SHP77 treated with DMSO at 0.1 percent for 48 hours (cell line): ENCODE measurements at regions not wholly inside any gene's neighbourhood (a gene's known extent, or its start where the extent isn't known, plus 50 kb on each side); places are given as distances from the start of the nearest gene placed in this dataset.
"Not testable (repeated sequence)": the region's sequence is repeated elsewhere in the genome, so short reads cannot be mapped to it uniquely, and the experiment has no call there.

ENCODE experiments used
- DNase-seq: peaks from one replicate; lab custom pipeline; 2025; lab: John Stamatoyannopoulos, UW

DNA sequence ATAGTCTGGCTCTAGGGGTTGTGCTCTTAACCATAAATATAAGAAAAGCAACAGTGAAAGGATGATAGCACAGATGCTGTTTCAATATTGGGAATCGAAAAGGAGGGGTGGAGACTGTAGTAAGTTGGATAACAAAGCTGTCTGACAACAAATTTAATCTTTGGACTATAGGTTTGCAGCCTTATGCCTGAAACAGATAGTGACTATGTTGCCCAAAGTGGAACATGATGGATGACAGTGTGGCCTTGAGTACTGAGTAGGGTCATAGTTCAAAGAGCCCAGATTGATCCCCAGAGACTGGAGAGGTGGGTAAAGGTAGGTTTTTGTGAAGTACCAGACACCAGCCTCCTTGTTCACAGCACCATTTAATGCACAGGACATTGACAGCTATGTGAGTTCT is 144.0 kb upstream of the PALMD start:
- no peak for DNase-seq

- no peak for DNase-seq
Observed at GRCh38 chr1:99502400-99502799, 143.5 kb upstream of the PALMD start.

- DNase-seq = no peak
Observed at GRCh38 chr1:99503276-99503747, 142.6 kb upstream of the PALMD start.

DNA sequence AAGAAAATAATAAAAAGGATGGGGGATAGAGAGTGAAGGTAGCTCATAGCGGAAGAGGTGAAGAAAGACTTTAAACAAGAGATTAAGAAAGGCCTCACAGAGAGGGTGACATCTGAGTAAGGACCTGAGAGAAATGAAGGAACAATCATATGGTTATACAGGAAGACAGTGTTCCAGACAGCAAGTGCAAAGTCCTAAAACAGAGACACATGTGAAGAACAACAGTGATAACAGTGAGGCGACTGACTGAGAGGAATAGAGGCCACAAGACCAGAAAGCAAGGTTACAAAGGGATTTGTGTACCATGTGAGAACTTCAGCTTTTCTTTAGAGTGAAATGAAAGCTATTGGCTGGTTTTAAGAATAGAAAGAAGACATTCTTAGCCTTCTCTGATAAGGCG is 141.6 kb upstream of the PALMD start:
- DNase-seq = no peak

- DNase-seq = no peak
Observed at GRCh38 chr1:99506631-99507030, 139.3 kb upstream of the PALMD start.

DNA sequence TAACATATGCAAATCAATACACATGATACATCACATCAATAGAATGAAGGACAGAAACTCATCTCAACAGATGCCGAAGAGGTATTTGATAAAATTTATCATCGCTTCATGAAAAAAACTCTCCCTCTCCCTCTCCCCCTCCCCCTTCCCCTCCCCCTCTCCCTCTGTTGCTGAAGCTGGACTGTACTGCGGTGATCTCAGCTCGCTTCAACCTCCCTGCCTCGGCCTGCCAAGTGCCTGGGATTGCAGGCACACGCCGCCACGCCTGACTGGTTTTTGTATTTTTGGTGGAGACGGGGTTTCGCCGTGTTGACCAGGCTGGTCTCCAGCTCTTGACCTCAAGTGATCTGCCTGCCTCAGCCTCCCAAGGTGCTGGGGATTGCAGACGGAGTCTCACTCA is 138.5 kb upstream of the PALMD start:
- not testable (repeated sequence) for DNase-seq

GRCh38 chr1:99507906-99508732 is 137.8 kb upstream of the PALMD start:
- DNase-seq = no peak

GRCh38 chr1:99508733-99509445 is 137.0 kb upstream of the PALMD start:
- not testable (repeated sequence) for DNase-seq

GRCh38 chr1:99514823-99515552 is 130.9 kb upstream of the PALMD start:
- not testable (repeated sequence) for DNase-seq

GRCh38 chr1:99516141-99516540 is 129.8 kb upstream of the PALMD start:
- no peak for DNase-seq

DNA sequence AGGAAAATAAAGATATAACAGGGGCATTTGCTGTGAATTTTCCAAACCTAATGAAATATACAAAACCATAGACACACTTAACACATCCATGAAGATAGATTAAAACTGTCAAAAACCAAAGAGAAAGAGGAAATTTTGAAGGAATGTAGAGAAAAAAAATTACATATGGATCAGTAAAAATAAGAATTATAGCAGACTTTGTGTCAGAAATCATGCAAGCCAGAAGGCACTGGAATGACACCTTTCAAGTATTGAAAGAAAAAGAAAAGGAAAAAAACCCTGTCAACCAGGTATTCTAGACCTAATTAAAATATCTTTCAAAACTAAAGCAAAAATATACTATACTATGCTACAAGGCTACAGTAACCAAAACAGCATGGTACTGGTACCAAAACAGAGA is 125.8 kb upstream of the PALMD start:
- DNase-seq = no peak

DNA sequence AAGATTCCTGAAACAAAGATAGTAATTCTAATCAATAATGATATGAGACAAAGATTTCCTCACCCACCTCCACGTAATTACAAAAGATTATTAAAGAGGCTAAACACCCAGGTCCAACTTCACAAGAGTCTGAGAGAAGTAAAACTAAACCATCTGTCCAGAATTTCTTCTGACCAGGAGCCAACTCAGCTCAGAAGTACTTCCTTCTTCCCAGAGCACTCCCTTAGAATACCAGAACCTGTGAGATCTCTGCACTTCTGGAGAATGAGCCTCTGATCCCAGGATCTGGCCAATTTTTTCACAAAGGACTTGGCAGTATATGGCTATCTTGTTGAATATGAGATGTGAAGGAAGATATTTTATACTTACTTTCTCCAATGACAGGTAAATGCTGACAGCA is 120.6 kb upstream of the PALMD start:
- DNase-seq = no peak

GRCh38 chr1:99527078-99527477 is 118.8 kb upstream of the PALMD start:
- DNase-seq = no peak

GRCh38 chr1:99527545-99527944 is 118.4 kb upstream of the PALMD start:
- DNase-seq = no peak

- no peak for DNase-seq
Observed at GRCh38 chr1:99529002-99529401, 116.9 kb upstream of the PALMD start.

GRCh38 chr1:99531578-99532275 is 114.2 kb upstream of the PALMD start:
- no peak for DNase-seq

GRCh38 chr1:99532276-99532580 is 113.7 kb upstream of the PALMD start:
- DNase-seq = no peak

DNA sequence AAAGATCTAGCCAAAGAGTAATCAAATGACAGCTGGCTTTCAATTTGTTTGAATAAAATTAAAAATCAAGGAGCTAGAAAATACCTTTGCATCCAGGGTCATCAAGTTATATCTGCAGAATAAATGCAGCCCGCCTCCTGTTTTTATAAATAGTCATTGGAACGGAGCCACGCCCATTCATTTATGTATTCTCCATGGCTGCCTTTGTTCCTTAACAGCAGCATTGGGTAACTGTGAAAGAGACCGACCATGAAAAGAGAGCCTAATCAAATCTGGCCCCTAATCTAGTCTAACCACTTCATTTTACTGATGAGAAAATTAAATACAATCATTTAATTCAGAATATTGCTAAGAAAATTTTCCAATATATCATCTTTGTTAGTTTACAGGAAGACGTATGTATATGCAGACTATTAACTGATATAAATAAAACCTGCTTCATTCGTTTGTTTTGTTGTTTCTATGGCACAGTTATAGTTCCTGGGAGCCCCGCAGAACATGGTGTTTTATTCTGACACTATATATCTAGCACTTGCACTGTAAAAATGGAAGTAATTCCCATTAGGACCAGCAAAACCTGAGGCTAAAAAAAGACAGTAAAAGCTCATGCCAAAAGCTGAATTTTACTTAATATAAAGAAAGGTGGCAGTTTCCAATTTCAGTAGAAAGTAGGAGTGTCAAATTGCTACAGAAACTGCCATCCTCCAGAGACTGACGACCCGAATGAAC is 111.8 kb upstream of the PALMD start:
- DNase-seq = no peak

DNA sequence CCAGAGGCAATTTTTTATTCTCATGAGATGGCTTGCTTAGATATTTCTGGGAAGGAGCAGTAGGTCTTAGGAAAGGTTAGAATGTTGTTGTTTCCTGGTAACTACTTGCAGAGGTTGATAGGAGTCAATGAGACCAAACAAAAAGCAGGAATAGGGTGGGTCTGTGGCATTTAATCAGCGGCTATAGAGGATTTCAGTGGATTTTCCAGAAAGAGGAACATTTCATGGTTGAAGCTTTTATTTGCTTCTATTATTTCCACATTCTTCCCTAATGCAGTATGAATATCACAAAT is 111.3 kb upstream of the PALMD start:
- no peak for DNase-seq

DNA sequence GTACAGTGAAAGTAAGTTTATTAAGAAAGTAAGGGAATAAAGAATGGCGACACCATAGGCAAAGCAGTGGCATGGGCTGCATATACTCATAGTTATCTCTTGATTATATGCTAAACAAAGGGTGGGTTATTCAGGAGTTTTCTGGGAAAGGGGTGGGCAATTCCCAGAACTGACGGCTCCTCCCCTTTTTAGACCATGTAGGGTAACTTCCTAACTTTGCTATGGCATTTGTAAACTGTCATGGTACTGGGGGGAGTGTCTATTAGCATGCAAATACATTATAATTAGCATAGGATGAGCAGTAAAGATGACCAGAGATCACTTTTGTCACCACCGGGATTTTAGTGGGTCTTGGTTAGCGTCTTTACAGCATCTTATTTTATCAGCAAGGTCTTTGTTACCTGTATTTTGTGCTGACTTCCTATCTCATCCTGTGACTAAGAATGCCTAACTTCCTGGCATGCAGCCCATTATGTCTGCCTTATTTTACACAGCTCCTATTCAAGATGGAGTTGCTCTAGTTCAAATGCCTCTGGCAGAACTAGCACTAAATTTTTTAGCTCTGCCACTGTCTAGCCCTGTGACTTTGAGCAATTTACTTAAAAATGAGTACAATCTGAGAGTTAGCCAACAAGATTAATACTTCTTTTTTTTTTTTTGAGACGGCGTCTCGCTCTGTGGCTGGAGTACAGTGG is 110.3 kb upstream of the PALMD start:
- DNase-seq = no peak
